SU-DHL-6 (cell line): ENCODE measurements at regions not wholly inside any gene's neighbourhood (a gene's known extent, or its start where the extent isn't known, plus 50 kb on each side); places are given as distances from the start of the nearest gene placed in this dataset.

Experiments
- CTCF ChIP-seq: fragments of 200-600 bp; sonication (generic); IDR thresholded peaks from one replicate; pipeline ENCODE4 v1.5.1; 2017; ENCODE audit warnings: antibody characterized with exemption, mild to moderate bottlenecking, low read length, moderate library complexity; ENCODE audit not compliant: insufficient read depth, poor library complexity, severe bottlenecking
- EZH2phosphoT487 ChIP-seq: fragments of 200-600 bp; sonication (generic), shearing (Covaris generic); conservative IDR thresholded peaks from 2 replicates; pipeline ENCODE4 v1.6.1; 2018; ENCODE audit warnings: mild to moderate bottlenecking, antibody characterized with exemption, low read length, moderate library complexity, mixed read lengths

GRCh38 chr18:29146068-29146467 is 969.1 kb upstream of the CDH2 start:
- no peak for TF ChIP-seq CTCF
- no peak for TF ChIP-seq EZH2phosphoT487
